Hepatocyte (in vitro differentiated cells): ENCODE measurements at regions not wholly inside any gene's neighbourhood (a gene's known extent, or its start where the extent isn't known, plus 50 kb on each side); places are given as distances from the start of the nearest gene placed in this dataset.
"Not testable (repeated sequence)": the region's sequence is repeated elsewhere in the genome, so short reads cannot be mapped to it uniquely, and the experiment has no call there.

Experiments used
- CTCF ChIP-seq: fragments of 200-600 bp; sonication (generic); IDR thresholded peaks from 2 replicates; pipeline ENCODE4 v1.5.1; 2016; ENCODE audit warnings: antibody characterized with exemption, mild to moderate bottlenecking; ENCODE audit not compliant: poor library complexity
- EZH2 ChIP-seq: fragments of 200-600 bp; sonication (generic); IDR thresholded peaks from 2 replicates; pipeline ENCODE4 v1.6.1; 2016; ENCODE audit warnings: antibody characterized with exemption, mild to moderate bottlenecking, borderline replicate concordance

- TF ChIP-seq CTCF, EZH2: not testable (repeated sequence)
Observed at GRCh38 chr7:91405873-91406272, 141.6 kb downstream of the FZD1 start.
